ENCODE measurements at regions not wholly inside any gene's neighbourhood (a gene's known extent, or its start where the extent isn't known, plus 50 kb on each side); places are given as distances from the start of the nearest gene placed in this dataset.

DNA sequence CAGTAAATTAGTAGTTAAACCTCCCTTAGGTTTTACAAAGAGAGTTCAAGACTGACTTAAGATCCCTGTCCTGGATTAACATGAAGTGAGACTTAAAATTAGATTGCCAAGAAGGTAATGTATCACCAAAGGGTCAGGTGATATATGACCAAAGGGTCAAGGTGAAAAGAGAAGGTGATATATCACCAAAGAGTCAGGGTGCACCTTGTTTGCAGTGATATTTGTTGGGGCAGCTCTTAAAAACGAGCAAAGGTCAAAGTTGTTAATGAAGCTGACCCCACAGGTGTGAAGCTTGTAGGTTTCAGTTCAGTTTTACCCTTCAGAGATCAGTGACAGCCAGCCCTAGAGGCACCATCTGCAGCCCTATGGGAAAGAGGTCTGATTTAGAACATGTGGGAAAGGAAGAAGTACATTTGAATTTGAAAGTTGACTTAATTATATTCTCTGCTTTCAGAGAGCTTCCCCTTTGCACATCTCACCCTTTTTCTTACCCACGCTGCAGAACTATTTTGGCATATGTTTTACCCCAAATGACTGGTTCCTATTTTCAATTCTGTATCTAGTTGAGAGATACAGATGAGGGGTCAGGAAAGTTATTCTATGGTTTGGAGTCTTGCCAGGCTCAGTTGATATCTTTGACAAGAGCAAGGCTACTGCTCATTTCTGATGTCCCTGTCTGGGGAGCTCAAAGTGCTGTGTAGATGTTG is 170.8 kb downstream of the S1PR1 start:
- TF ChIP-seq, protein P1, sequence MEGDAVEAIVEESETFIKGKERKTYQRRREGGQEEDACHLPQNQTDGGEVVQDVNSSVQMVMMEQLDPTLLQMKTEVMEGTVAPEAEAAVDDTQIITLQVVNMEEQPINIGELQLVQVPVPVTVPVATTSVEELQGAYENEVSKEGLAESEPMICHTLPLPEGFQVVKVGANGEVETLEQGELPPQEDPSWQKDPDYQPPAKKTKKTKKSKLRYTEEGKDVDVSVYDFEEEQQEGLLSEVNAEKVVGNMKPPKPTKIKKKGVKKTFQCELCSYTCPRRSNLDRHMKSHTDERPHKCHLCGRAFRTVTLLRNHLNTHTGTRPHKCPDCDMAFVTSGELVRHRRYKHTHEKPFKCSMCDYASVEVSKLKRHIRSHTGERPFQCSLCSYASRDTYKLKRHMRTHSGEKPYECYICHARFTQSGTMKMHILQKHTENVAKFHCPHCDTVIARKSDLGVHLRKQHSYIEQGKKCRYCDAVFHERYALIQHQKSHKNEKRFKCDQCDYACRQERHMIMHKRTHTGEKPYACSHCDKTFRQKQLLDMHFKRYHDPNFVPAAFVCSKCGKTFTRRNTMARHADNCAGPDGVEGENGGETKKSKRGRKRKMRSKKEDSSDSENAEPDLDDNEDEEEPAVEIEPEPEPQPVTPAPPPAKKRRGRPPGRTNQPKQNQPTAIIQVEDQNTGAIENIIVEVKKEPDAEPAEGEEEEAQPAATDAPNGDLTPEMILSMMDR (IDR thresholded peaks at IDR 0.05; ENCODE audit: low read depth, low read length, poor library complexity, severe bottlenecking) = no peak
- no peak for TF ChIP-seq EZH2phosphoT487 (IDR thresholded peaks at IDR 0.05; ENCODE audit: borderline replicate concordance, low read length)

All from DOHH2 (cell line).